IMR-90 (cell line): ENCODE measurements at regions not wholly inside any gene's neighbourhood (a gene's known extent, or its start where the extent isn't known, plus 50 kb on each side); places are given as distances from the start of the nearest gene placed in this dataset.

Experiments
- ATAC-seq: fragments of 200-7000 bp; cut with Tn5 transposase; 2 replicates; pipeline ENCODE4 v1.9.1; 2020; ENCODE audit warnings: low read depth, mild to moderate bottlenecking, moderate library complexity
- BruUV-seq: library from RNA; stranded (reverse); fragments of 400-500 nt; replicated peaks from 2 replicates; lab custom pipeline; 2021; lab: Mats Ljungman, UMichigan
- CTCF ChIA-PET: fragments of 300-600 bp; formaldehyde crosslinking; extraction: SDS; loops from one replicate; lab custom pipeline; 2021; ENCODE audit warnings: antibody characterized with exemption; lab: Yijun Ruan, JAX
- POLR2A ChIA-PET: fragments of 300-600 bp; sonication (Branson Sonifier 250); formaldehyde crosslinking; loops from one replicate; lab custom pipeline; 2022; ENCODE audit warnings: antibody characterized with exemption; ENCODE audit not compliant: unreplicated experiment; lab: Charles Lee
- DNase-seq: peaks from one replicate; pipeline ENCODE4 v3.0.0; 2013
- H2AFZ ChIP-seq: replicated peaks from 2 replicates; pipeline ENCODE3; 2013; ENCODE audit warnings: low read length, mild to moderate bottlenecking; ENCODE audit not compliant: poor library complexity
- H2AK5ac ChIP-seq: 2 replicates; pipeline ENCODE4 v1.6.1; 2013; ENCODE audit warnings: low read depth, low read length, inconsistent platforms
- H2AK9ac ChIP-seq: replicated peaks from 2 replicates; pipeline ENCODE3; 2013; ENCODE audit warnings: mild to moderate bottlenecking, low read depth, low read length, moderate library complexity; ENCODE audit not compliant: poor library complexity
- H2BK120ac ChIP-seq: 2 replicates; pipeline ENCODE4 v1.6.1; 2013; ENCODE audit warnings: low read depth, low read length, inconsistent platforms
- H2BK15ac ChIP-seq: 3 replicates; pipeline ENCODE4 v1.6.1; 2013; ENCODE audit warnings: low read depth, low read length, inconsistent platforms
- H2BK20ac ChIP-seq: 2 replicates; pipeline ENCODE4 v1.6.1; 2013; ENCODE audit warnings: low read depth, mild to moderate bottlenecking, inconsistent platforms, low read length, moderate library complexity
- H2BK5ac ChIP-seq: 2 replicates; pipeline ENCODE4 v1.6.1; 2013; ENCODE audit warnings: mild to moderate bottlenecking, low read depth, low read length, inconsistent platforms; ENCODE audit not compliant: poor library complexity, severe bottlenecking
- H3K14ac ChIP-seq: replicated peaks from 2 replicates; pipeline ENCODE4 v1.6.1; 2013; ENCODE audit warnings: low read depth, low read length, inconsistent platforms
- H3K18ac ChIP-seq: 2 replicates; pipeline ENCODE4 v1.6.1; 2013; ENCODE audit warnings: low read depth, low read length, control low read depth
- H3K23ac ChIP-seq: 2 replicates; pipeline ENCODE4 v1.6.1; 2013; ENCODE audit warnings: low read depth, low read length, inconsistent platforms
- H3K27ac ChIP-seq: 2 replicates; pipeline ENCODE4 v1.5.1; 2013; ENCODE audit warnings: mild to moderate bottlenecking, control low read depth, low read length; ENCODE audit not compliant: insufficient read depth
- H3K27me3 ChIP-seq: 2 replicates; pipeline ENCODE4 v1.6.1; 2013; ENCODE audit warnings: low read length; ENCODE audit not compliant: control insufficient read depth, insufficient read depth
- H3K36me3 ChIP-seq: 2 replicates; pipeline ENCODE4 v1.6.1; 2013; ENCODE audit warnings: low read length, mixed read lengths; ENCODE audit not compliant: control insufficient read depth, insufficient read depth
- H3K4ac ChIP-seq: 2 replicates; pipeline ENCODE4 v1.6.1; 2013; ENCODE audit warnings: low read depth, low read length, inconsistent platforms
- H3K4me1 ChIP-seq: 2 replicates; pipeline ENCODE4 v1.6.1; 2013; ENCODE audit warnings: low read length, mixed read lengths; ENCODE audit not compliant: control insufficient read depth, insufficient read depth
- H3K4me2 ChIP-seq: 2 replicates; pipeline ENCODE4 v1.6.1; 2013; ENCODE audit warnings: low read depth, mild to moderate bottlenecking, control low read depth, low read length, moderate library complexity
- H3K4me3 ChIP-seq: 2 replicates; pipeline ENCODE4 v1.5.1; 2013; ENCODE audit warnings: low read depth, mild to moderate bottlenecking, control low read depth, low read length, moderate library complexity; ENCODE audit not compliant: insufficient read depth
- H3K56ac ChIP-seq: 2 replicates; pipeline ENCODE4 v1.6.1; 2013; ENCODE audit warnings: low read length, inconsistent platforms; ENCODE audit not compliant: insufficient read depth; ENCODE audit errors: extremely low read depth
- H3K79me1 ChIP-seq, 2 experiments: 2 replicates each; pipeline ENCODE4 v1.6.1; 2013; ENCODE audit warnings: low read length in 2 of 2, inconsistent platforms in 1 of 2, low read depth in 1 of 2
- H3K9ac ChIP-seq: 2 replicates; pipeline ENCODE4 v1.6.1; 2013; ENCODE audit warnings: low read depth, low read length, control low read depth
- H3K9me1 ChIP-seq: 2 replicates; pipeline ENCODE4 v1.6.1; 2013; ENCODE audit warnings: low read length, inconsistent platforms; ENCODE audit not compliant: insufficient read depth
- H3K9me3 ChIP-seq: 2 replicates; pipeline ENCODE4 v1.6.1; 2013; ENCODE audit warnings: low read length; ENCODE audit not compliant: control insufficient read depth, insufficient read depth
- H4K20me1 ChIP-seq: 2 replicates; pipeline ENCODE4 v1.6.1; 2013; ENCODE audit warnings: low read length, inconsistent platforms; ENCODE audit not compliant: insufficient read depth
- H4K5ac ChIP-seq: 2 replicates; pipeline ENCODE4 v1.6.1; 2013; ENCODE audit warnings: mild to moderate bottlenecking, low read depth, low read length, control low read depth
- H4K8ac ChIP-seq, 2 experiments: 2 replicates each; pipeline ENCODE4 v1.6.1; 2013; ENCODE audit warnings: low read depth in 2 of 2, low read length in 2 of 2, control low read depth in 1 of 2, inconsistent platforms in 1 of 2
- H4K91ac ChIP-seq: 2 replicates; pipeline ENCODE4 v1.6.1; 2013; ENCODE audit warnings: low read depth, low read length, inconsistent platforms; ENCODE audit not compliant: insufficient read depth
- CEBPB ChIP-seq: IDR thresholded peaks from 2 replicates; pipeline ENCODE4 v1.6.1; 2012; ENCODE audit warnings: low read depth, low read length, improper control_type of control experiment
- CHD1 ChIP-seq: IDR thresholded peaks from 2 replicates; pipeline ENCODE4 v1.6.1; 2012; ENCODE audit warnings: low read depth, low read length, improper control_type of control experiment
- FOS ChIP-seq: fragments of 150-350 bp; IDR thresholded peaks from 2 replicates; pipeline ENCODE4 v1.6.1; 2016; ENCODE audit warnings: low read depth, low read length
- MAFK ChIP-seq: IDR thresholded peaks from 2 replicates; pipeline ENCODE4 v1.6.1; 2012; ENCODE audit warnings: low read depth, low read length, improper control_type of control experiment
- MAZ ChIP-seq: IDR thresholded peaks from 2 replicates; pipeline ENCODE4 v1.6.1; 2012; ENCODE audit warnings: low read depth, mild to moderate bottlenecking, low read length, improper control_type of control experiment, moderate library complexity, borderline replicate concordance
- MXI1 ChIP-seq: IDR thresholded peaks from 2 replicates; pipeline ENCODE4 v1.6.1; 2012; ENCODE audit warnings: low read depth, mild to moderate bottlenecking, low read length, moderate library complexity, borderline replicate concordance
- NFE2L2 ChIP-seq: fragments of 150-350 bp; IDR thresholded peaks from 2 replicates; pipeline ENCODE4 v1.6.1; 2016; ENCODE audit warnings: low read depth, mild to moderate bottlenecking, low read length
- POLR2A ChIP-seq: IDR thresholded peaks from 2 replicates; pipeline ENCODE4 v1.6.1; 2012; ENCODE audit warnings: mild to moderate bottlenecking, low read depth, low read length
- RAD21 ChIP-seq: IDR thresholded peaks from 2 replicates; pipeline ENCODE4 v1.6.1; 2012; ENCODE audit warnings: low read length, improper control_type of control experiment
- RCOR1 ChIP-seq: IDR thresholded peaks from 2 replicates; pipeline ENCODE4 v1.6.1; 2012; ENCODE audit warnings: mild to moderate bottlenecking, low read length, improper control_type of control experiment; ENCODE audit not compliant: insufficient replicate concordance
- RFX5 ChIP-seq: IDR thresholded peaks from 2 replicates; pipeline ENCODE4 v1.8.0; 2012; ENCODE audit warnings: low read depth, mild to moderate bottlenecking, low read length, moderate library complexity
- dilution Hi-C: fragments of 300-500 bp; cut with HindIII; formaldehyde crosslinking; loops from one replicate; pipeline ENCODE4 v1.14.3; 2018; ENCODE audit warnings: low sequenced_read_pairs; ENCODE audit not compliant: unreplicated experiment
- in situ Hi-C: fragments of 300-500 bp; cut with MboI; formaldehyde crosslinking; loops from 3 replicates; pipeline ENCODE4 v1.14.3; 2019; ENCODE audit warnings: low sequenced_read_pairs, inconsistent platforms, mixed read lengths
- intact Hi-C: fragments of 100-400 bp; cut with micrococcal nuclease; formaldehyde crosslinking; loops from 2 replicates; pipeline ENCODE4 v1.10.0; 2022
- TF ChIP-seq, protein P1 (sequence below): fragments of 150-350 bp; IDR thresholded peaks from 2 replicates; pipeline ENCODE4 v1.6.1; 2017; ENCODE audit warnings: mild to moderate bottlenecking, antibody characterized with exemption, low read length, low read depth
- TF ChIP-seq, protein P2 (sequence below): fragments of 150-350 bp; IDR thresholded peaks from 2 replicates; pipeline ENCODE4 v1.6.1; 2016; ENCODE audit warnings: low read depth, mild to moderate bottlenecking, low read length, moderate library complexity, borderline replicate concordance
- TF ChIP-seq, protein P3 (sequence below): conservative IDR thresholded peaks from 2 replicates; pipeline ENCODE4 v1.5.1; 2012; ENCODE audit warnings: mild to moderate bottlenecking, low read depth, low read length, improper control_type of control experiment

GRCh38 chr19:27821418-27822018 is 1391.4 kb downstream of the UQCRFS1 start:
- no peak overlapping the region for H3K4ac ChIP-seq
- H2AK9ac ChIP-seq = no peak overlapping the region
- POLR2A ChIA-PET = no interaction called here
- no peak overlapping the region for H3K18ac ChIP-seq
- no peak overlapping the region for H3K23ac ChIP-seq
- H3K56ac ChIP-seq = no peak overlapping the region
- H3K9me3 ChIP-seq = peaks cover 7% of the 10 kb centered on the region; the same call in 1 of the 2 replicates
- BruUV-seq = no TSS peak
- H2AK5ac ChIP-seq = no peak overlapping the region
- CTCF ChIA-PET = no interaction called here
- no peak overlapping the region for H2BK120ac ChIP-seq
- in situ Hi-C loops = no loop called here
- no peak overlapping the region for H4K8ac ChIP-seq
- no peak overlapping the region for H4K5ac ChIP-seq
- dilution Hi-C loops = no loop called here
- H3K9me1 ChIP-seq = no peaks in the 10 kb centered on the region
- no peak overlapping the region for H2BK20ac ChIP-seq
- no peak overlapping the region for H3K9ac ChIP-seq
- no peak overlapping the region for H3K4me2 ChIP-seq
- intact Hi-C loops = no loop called here
- ATAC-seq (no peak), DNase-seq (no peak)
- H3K36me3 ChIP-seq = no peaks in the 10 kb centered on the region
- no peaks in the 10 kb centered on the region for H3K4me1 ChIP-seq
- no peaks in the 10 kb centered on the region for H3K27me3 ChIP-seq
- H4K91ac ChIP-seq = no peak overlapping the region
- no peak overlapping the region for H2BK5ac ChIP-seq
- H3K4me3 ChIP-seq = no peak overlapping the region
- no peaks in the 10 kb centered on the region for H4K20me1 ChIP-seq
- no peak for TF ChIP-seq RFX5
- no peak for TF ChIP-seq MAFK
- TF ChIP-seq NFE2L2 = no peak
- TF ChIP-seq, protein P1, sequence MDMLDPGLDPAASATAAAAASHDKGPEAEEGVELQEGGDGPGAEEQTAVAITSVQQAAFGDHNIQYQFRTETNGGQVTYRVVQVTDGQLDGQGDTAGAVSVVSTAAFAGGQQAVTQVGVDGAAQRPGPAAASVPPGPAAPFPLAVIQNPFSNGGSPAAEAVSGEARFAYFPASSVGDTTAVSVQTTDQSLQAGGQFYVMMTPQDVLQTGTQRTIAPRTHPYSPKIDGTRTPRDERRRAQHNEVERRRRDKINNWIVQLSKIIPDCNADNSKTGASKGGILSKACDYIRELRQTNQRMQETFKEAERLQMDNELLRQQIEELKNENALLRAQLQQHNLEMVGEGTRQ = no peak
- TF ChIP-seq, protein P2, sequence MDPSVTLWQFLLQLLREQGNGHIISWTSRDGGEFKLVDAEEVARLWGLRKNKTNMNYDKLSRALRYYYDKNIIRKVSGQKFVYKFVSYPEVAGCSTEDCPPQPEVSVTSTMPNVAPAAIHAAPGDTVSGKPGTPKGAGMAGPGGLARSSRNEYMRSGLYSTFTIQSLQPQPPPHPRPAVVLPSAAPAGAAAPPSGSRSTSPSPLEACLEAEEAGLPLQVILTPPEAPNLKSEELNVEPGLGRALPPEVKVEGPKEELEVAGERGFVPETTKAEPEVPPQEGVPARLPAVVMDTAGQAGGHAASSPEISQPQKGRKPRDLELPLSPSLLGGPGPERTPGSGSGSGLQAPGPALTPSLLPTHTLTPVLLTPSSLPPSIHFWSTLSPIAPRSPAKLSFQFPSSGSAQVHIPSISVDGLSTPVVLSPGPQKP = no peak
- no peak for TF ChIP-seq MAZ
- TF ChIP-seq RCOR1 = no peak
- TF ChIP-seq, protein P3, sequence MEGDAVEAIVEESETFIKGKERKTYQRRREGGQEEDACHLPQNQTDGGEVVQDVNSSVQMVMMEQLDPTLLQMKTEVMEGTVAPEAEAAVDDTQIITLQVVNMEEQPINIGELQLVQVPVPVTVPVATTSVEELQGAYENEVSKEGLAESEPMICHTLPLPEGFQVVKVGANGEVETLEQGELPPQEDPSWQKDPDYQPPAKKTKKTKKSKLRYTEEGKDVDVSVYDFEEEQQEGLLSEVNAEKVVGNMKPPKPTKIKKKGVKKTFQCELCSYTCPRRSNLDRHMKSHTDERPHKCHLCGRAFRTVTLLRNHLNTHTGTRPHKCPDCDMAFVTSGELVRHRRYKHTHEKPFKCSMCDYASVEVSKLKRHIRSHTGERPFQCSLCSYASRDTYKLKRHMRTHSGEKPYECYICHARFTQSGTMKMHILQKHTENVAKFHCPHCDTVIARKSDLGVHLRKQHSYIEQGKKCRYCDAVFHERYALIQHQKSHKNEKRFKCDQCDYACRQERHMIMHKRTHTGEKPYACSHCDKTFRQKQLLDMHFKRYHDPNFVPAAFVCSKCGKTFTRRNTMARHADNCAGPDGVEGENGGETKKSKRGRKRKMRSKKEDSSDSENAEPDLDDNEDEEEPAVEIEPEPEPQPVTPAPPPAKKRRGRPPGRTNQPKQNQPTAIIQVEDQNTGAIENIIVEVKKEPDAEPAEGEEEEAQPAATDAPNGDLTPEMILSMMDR = no peak
- TF ChIP-seq RAD21 = no peak
- no peak for TF ChIP-seq CEBPB
- no peak for TF ChIP-seq FOS
- TF ChIP-seq CHD1 = no peak
- TF ChIP-seq POLR2A = no peak
- TF ChIP-seq MXI1 = no peak
- H3K27ac ChIP-seq = no peak overlapping the region
- H3K79me1 ChIP-seq = no peaks in the 10 kb centered on the region
- H3K14ac ChIP-seq = no peak overlapping the region
- H2AFZ ChIP-seq = no peak overlapping the region
- H2BK15ac ChIP-seq = no peak overlapping the region
